Activated CD4-positive, alpha-beta T cell treated with anti-CD3 and anti-CD28 coated beads, Interleukin-10, Interleukin-2, amounts not matched to agents 100 ng/mL and 50 ng/mL, durations not matched to agents 16 hours and 8 hours (primary cell): ENCODE measurements at regions not wholly inside any gene's neighbourhood (a gene's known extent, or its start where the extent isn't known, plus 50 kb on each side); places are given as distances from the start of the nearest gene placed in this dataset.

ENCODE experiments used
- DNase-seq: peaks from one replicate; pipeline ENCODE4 v3.0.0-alpha.2; 2020

- DNase-seq, result no peak
Measured at GRCh38 chr11:70810681-70811080, 412.4 kb downstream of the CTTN start.

- DNase-seq, result no peak
Measured at GRCh38 chr11:70811483-70811882, 413.2 kb downstream of the CTTN start.

GRCh38 chr11:70811915-70812314 lies 413.6 kb downstream of the CTTN start:
- no peak for DNase-seq

GRCh38 chr11:70812472-70812871 lies 414.1 kb downstream of the CTTN start:
- DNase-seq, result no peak

GRCh38 chr11:70813651-70814050 lies 415.3 kb downstream of the CTTN start:
- DNase-seq, result no peak

- no peak for DNase-seq
Measured at GRCh38 chr11:70815485-70815832, 417.1 kb downstream of the CTTN start.

GRCh38 chr11:70816156-70816678 lies 417.9 kb downstream of the CTTN start:
- no peak for DNase-seq

GRCh38 chr11:70818351-70818750 lies 420.0 kb downstream of the CTTN start:
- no peak for DNase-seq

- no peak for DNase-seq
Measured at GRCh38 chr11:70819022-70819421, 420.7 kb downstream of the CTTN start.

- no peak for DNase-seq
Measured at GRCh38 chr11:70820311-70820710, 422.0 kb downstream of the CTTN start.

- no peak for DNase-seq
Measured at GRCh38 chr11:70820712-70821111, 422.4 kb downstream of the CTTN start.

GRCh38 chr11:70823771-70824170 lies 425.4 kb downstream of the CTTN start:
- no peak for DNase-seq

- DNase-seq, result peak; percentile 31
Measured at GRCh38 chr11:70824605-70825245, 426.4 kb downstream of the CTTN start.

- DNase-seq, result no peak
Measured at GRCh38 chr11:70825893-70826540, 426.4 kb downstream of the SHANK2 start.

- DNase-seq, result peak; percentile 14
Measured at GRCh38 chr11:70826541-70827335, 425.6 kb downstream of the SHANK2 start.

GRCh38 chr11:70828593-70829082 lies 423.7 kb downstream of the SHANK2 start:
- DNase-seq, result no peak

GRCh38 chr11:70829134-70829885 lies 423.1 kb downstream of the SHANK2 start:
- DNase-seq, result no peak

- DNase-seq, result no peak
Measured at GRCh38 chr11:70829886-70830272, 422.5 kb downstream of the SHANK2 start.

GRCh38 chr11:70833011-70833410 lies 419.4 kb downstream of the SHANK2 start:
- no peak for DNase-seq

- DNase-seq, result no peak
Measured at GRCh38 chr11:70833554-70833953, 418.8 kb downstream of the SHANK2 start.

- no peak for DNase-seq
Measured at GRCh38 chr11:70834277-70834940, 418.0 kb downstream of the SHANK2 start.

- DNase-seq, result no peak
Measured at GRCh38 chr11:70834984-70835560, 417.3 kb downstream of the SHANK2 start.
